ENCODE measurements at regions not wholly inside any gene's neighbourhood (a gene's known extent, or its start where the extent isn't known, plus 50 kb on each side); places are given as distances from the start of the nearest gene placed in this dataset.

DNA sequence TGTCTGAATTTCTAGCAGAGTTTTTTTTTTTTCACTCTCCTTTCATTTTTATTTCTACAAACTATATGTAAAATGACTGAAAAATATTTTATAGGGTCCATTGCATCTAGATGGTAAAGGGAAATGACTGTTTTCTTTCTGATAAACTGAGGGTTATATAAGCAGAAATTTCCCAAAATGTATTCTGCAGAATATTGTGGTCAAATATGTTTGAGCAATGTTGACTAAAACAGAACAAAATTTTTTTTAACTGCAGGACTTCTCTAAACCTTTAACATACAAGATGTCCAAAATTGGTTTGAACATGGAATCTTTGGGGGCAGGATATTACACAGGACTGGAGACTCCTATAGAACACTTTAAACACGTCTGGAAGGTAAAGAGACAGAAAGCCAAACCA, 190.5 kb downstream of the TOMM20 start:
- Histone ChIP-seq H3K4me3 (replicated peaks; ENCODE audit: low read depth, low read length) (no peak overlapping the region), H3K36me3 (ENCODE audit: control insufficient read depth, insufficient read depth, low read length) (no peaks in the 10 kb centered on the region), H3K27me3 (replicated peaks; ENCODE audit: control insufficient read depth, insufficient read depth, low read length) (no peaks in the 10 kb centered on the region)
- TF ChIP-seq, protein P1, sequence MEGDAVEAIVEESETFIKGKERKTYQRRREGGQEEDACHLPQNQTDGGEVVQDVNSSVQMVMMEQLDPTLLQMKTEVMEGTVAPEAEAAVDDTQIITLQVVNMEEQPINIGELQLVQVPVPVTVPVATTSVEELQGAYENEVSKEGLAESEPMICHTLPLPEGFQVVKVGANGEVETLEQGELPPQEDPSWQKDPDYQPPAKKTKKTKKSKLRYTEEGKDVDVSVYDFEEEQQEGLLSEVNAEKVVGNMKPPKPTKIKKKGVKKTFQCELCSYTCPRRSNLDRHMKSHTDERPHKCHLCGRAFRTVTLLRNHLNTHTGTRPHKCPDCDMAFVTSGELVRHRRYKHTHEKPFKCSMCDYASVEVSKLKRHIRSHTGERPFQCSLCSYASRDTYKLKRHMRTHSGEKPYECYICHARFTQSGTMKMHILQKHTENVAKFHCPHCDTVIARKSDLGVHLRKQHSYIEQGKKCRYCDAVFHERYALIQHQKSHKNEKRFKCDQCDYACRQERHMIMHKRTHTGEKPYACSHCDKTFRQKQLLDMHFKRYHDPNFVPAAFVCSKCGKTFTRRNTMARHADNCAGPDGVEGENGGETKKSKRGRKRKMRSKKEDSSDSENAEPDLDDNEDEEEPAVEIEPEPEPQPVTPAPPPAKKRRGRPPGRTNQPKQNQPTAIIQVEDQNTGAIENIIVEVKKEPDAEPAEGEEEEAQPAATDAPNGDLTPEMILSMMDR (IDR thresholded peaks at IDR 0.05; ENCODE audit: insufficient read depth, low read length, poor library complexity, severe bottlenecking), result no peak
- DNase-seq (ENCODE audit: extremely low read depth, insufficient read length), result no peak

DNA sequence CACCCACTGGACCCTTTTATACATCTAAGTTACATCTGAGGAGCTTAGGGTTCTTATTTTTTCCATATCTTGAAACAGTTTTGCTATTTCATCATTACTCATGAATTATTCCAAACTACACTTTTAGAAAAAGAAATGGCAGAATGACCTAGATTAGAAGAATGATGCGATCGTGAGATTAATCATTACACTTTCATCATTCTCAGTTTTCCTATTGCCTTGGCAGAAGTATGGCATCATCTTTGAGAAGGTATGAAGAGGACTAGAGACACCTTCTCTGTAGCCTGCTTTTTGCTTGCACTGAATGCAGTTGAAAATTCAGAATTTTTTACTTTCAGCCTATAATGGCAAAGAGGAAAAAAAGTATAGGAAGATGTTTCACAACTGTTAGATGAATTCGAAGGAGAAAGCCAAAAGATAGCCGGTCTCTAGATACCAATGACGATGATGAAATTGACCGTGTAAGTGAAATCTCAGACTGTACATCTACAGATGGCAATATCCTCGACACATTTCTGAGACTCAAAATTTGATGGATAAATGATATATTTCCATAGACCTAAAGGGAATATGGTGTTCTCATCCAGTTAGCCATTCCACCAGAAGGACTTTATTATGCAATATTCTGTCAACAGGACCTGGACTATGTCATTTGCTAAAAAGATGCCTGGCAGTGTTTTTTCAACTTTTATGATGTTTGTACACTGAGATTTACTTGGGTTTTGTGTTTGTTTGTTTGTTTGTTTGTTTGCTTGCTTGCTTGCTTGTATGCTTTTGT, 191.8 kb downstream of the TOMM20 start:
- no peak for DNase-seq (ENCODE audit: extremely low read depth, insufficient read length)
- no peaks in the 10 kb centered on the region for H3K36me3 ChIP-seq (ENCODE audit: control insufficient read depth, insufficient read depth, low read length)
- TF ChIP-seq, protein P1 (IDR thresholded peaks at IDR 0.05; ENCODE audit: insufficient read depth, low read length, poor library complexity, severe bottlenecking), result no peak

DNA sequence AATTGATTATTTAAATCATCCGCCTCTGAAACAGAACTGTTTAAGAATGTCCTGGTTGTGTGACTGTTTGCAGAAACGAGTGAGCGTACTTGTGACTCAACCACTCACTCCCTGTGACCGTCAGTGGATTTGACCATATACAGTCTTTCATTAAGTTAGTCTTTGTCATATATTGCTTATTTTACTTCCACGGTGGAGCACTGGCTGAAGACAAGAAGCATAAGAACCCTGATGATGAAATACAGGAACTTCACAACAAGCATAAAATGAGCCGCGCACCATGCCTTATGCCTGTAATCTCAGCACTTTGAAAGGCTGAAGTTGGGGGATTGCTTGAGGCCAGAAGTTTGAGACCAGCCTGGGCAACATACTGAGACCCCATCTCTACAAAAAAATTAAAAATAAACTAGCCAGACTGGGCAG, 194.0 kb downstream of the TOMM20 start:
- TF ChIP-seq, protein P1 (IDR thresholded peaks at IDR 0.05; ENCODE audit: insufficient read depth, low read length, poor library complexity, severe bottlenecking), result no peak
- no peaks in the 10 kb centered on the region for H3K27me3 ChIP-seq (replicated peaks; ENCODE audit: control insufficient read depth, insufficient read depth, low read length)
- DNase-seq (ENCODE audit: extremely low read depth, insufficient read length), result no peak
- no peak overlapping the region for H3K4me3 ChIP-seq (replicated peaks; ENCODE audit: low read depth, low read length)
- no peaks in the 10 kb centered on the region for H3K36me3 ChIP-seq (ENCODE audit: control insufficient read depth, insufficient read depth, low read length)

More for the DNA sequence above, 191.8 kb downstream of the TOMM20 start:
- Histone ChIP-seq H3K4me3 (replicated peaks; ENCODE audit: low read depth, low read length) (no peak overlapping the region), H3K27me3 (replicated peaks; ENCODE audit: control insufficient read depth, insufficient read depth, low read length) (no peaks in the 10 kb centered on the region)

GRCh38 chr1:234933475-234933874, 195.2 kb downstream of the TOMM20 start:
- TF ChIP-seq, protein P1 (IDR thresholded peaks at IDR 0.05; ENCODE audit: insufficient read depth, low read length, poor library complexity, severe bottlenecking), result no peak
- Histone ChIP-seq H3K36me3 (ENCODE audit: control insufficient read depth, insufficient read depth, low read length) (no peaks in the 10 kb centered on the region), H3K4me3 (replicated peaks; ENCODE audit: low read depth, low read length) (no peak overlapping the region; the same call in 1 of the 2 replicates), H3K27me3 (replicated peaks; ENCODE audit: control insufficient read depth, insufficient read depth, low read length) (no peaks in the 10 kb centered on the region)
- peak; percentile 66 for DNase-seq (ENCODE audit: extremely low read depth, insufficient read length)

DNA sequence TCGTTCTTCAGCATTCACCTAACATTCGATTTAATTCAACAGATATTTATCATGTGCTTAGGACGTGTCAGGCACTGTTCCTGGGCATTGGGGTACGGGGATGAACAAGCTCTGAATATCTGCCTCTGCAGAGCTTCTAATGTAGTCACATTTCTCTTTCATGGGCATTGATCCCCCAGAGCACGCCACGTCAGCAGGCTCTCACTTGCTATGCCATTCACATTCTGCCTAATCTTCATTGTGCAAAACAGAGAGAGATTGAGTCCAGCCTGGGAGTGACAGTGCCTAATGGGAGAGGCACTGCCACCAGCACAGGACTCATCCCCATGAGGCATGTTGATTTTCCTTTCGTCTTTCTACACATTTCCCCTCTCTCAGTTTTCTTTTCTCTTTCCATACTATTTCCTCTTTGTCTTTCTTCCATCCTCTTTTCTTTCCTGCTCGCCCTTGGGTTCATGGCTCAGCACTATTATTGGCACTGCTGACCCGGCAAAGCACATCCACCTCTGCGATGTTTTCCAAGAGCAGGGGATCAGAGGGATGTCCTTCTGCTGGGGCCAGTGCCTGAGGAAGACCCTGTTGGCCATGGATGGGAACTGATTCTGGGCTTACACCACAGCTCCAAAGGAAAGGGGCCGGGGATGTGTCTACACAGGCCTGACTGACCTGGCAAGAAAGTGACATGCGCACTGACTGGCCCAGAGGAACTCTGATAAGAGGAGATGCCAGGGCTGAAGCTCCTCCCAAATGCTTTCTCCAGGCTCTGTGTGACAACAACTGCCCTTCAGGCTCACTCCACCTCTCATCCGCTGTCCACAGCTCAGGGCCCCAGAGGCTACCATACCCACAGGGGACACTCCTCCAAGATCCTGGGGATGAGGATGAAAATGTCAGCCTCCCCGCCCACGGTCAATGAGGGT, 195.9 kb downstream of the TOMM20 start:
- TF ChIP-seq, protein P1 (IDR thresholded peaks at IDR 0.05; ENCODE audit: insufficient read depth, low read length, poor library complexity, severe bottlenecking), result no peak
- DNase-seq (ENCODE audit: extremely low read depth, insufficient read length), result peak; percentile 53
- H3K4me3 ChIP-seq (replicated peaks; ENCODE audit: low read depth, low read length), result no peak overlapping the region
- no peaks in the 10 kb centered on the region for H3K27me3 ChIP-seq (replicated peaks; ENCODE audit: control insufficient read depth, insufficient read depth, low read length)
- H3K36me3 ChIP-seq (ENCODE audit: control insufficient read depth, insufficient read depth, low read length), result no peaks in the 10 kb centered on the region

Measured in GM06990 (cell line).